ENCODE measurements at regions not wholly inside any gene's neighbourhood (a gene's known extent, or its start where the extent isn't known, plus 50 kb on each side); places are given as distances from the start of the nearest gene placed in this dataset.

DNA sequence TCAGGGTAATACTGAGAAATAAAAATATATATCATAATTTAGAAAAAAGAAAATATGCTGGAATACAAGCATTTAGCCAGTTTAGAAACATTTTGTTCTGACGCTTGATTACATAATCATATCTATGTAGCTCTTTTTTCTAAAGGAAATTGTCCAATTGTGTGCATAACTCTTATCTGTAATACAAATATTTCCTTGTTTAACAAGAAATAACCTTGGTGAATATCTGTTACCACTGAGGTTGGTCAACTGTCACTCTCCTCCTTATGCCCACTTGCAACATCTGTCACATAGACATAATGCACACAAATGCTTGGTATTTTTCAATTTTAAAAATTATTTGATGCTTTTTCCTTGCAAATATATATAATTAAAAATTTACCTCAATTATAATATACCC lies 609.7 kb downstream of the TLL1 start:
- intact Hi-C loops (cut with micrococcal nuclease), result no loop called here
- H3K4me1 Mint-ChIP-seq (ENCODE audit: low read depth), result no peaks in the 10 kb centered on the region

DNA sequence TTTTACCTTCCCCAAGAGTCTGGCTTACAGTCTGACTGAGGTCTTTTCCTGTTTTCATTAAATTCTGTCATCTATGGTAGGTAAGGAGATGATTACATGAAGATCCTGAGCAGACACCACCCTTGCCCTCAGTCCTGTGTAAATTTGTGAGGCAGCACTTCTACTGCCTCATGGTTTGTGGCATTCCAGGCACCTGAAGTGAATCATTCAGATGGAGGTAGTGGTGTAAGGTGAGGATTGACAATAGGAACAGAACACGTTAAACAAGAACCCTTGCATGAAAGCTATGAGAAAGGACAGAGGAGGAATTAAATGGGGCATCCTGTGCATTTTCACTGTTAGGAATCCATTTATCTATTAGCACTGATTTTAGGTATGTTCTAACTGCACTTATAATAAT lies 618.6 kb downstream of the TLL1 start:
- no peak overlapping the region for H3K27ac Mint-ChIP-seq
- intact Hi-C loops (cut with micrococcal nuclease), result no loop called here
- no peaks in the 10 kb centered on the region for H3K36me3 Mint-ChIP-seq (ENCODE audit: low read depth)
- peaks cover 3% of the 10 kb centered on the region for H3K9me3 Mint-ChIP-seq
- no peaks in the 10 kb centered on the region for H3K27me3 Mint-ChIP-seq (ENCODE audit: insufficient read depth)
- no peaks in the 10 kb centered on the region for H3K4me1 Mint-ChIP-seq (ENCODE audit: low read depth)
- DNase-seq (ENCODE audit: low spot score), result no peak
- H3K4me3 Mint-ChIP-seq, result no peak overlapping the region

More for the DNA sequence above, 609.7 kb downstream of the TLL1 start:
- no peak overlapping the region for H3K4me3 Mint-ChIP-seq
- no peaks in the 10 kb centered on the region for H3K27me3 Mint-ChIP-seq (ENCODE audit: insufficient read depth)
- no peak overlapping the region for H3K27ac Mint-ChIP-seq
- no peaks in the 10 kb centered on the region for H3K36me3 Mint-ChIP-seq (ENCODE audit: low read depth)
- no peak for DNase-seq (ENCODE audit: low spot score)
- H3K9me3 Mint-ChIP-seq, result no peaks in the 10 kb centered on the region

DNA sequence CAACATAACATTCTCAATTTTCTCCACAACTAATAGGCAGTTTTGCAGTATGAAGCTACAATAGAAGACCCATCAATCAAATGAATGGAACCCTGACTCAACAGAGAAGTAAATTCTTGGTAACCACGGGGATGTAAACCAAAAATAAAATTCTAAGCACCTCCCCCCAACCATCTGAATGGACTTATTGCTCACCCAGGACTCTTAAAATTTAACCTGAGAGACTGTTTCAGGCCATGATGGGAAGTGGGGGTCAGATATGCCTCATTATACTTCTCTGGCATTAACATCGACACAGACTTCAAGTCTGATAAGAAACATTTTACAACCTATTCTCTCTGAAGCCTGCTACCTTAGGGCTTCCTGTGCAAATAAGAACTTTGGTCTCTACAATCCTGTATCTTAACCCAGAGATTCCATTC lies 620.9 kb downstream of the TLL1 start:
- Mint-ChIP-seq H3K4me3 (no peak overlapping the region), H3K36me3 (ENCODE audit: low read depth) (no peaks in the 10 kb centered on the region), H3K27ac (no peak overlapping the region), H3K27me3 (ENCODE audit: insufficient read depth) (no peaks in the 10 kb centered on the region), H3K9me3 (peaks cover 3% of the 10 kb centered on the region), H3K4me1 (ENCODE audit: low read depth) (no peaks in the 10 kb centered on the region)
- intact Hi-C loops (cut with micrococcal nuclease), result no loop called here
- no peak for DNase-seq (ENCODE audit: low spot score)

DNA sequence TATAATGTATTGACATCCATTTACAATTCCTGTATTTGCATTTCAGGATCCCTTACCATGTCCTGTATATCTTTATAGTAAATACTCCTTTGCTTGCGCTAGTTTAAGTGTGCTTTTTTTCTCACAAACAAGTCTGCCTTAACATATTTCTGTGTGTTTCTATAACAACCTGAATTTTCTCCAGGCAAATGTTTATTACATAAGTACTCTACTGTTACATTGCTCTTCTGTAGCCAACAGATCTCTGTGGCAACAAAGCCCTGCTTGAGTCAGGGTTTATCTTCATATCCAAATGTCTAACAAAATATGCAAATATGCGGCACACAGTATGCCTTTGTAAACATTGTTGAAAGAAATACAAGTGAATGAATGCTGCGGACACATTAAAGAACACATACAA lies 625.5 kb downstream of the TLL1 start:
- no peak overlapping the region for H3K27ac Mint-ChIP-seq
- no peaks in the 10 kb centered on the region for H3K4me1 Mint-ChIP-seq (ENCODE audit: low read depth)
- intact Hi-C loops (cut with micrococcal nuclease), result no loop called here
- H3K27me3 Mint-ChIP-seq (ENCODE audit: insufficient read depth), result no peaks in the 10 kb centered on the region
- DNase-seq (ENCODE audit: low spot score), result no peak
- no peaks in the 10 kb centered on the region for H3K36me3 Mint-ChIP-seq (ENCODE audit: low read depth)
- H3K4me3 Mint-ChIP-seq, result no peak overlapping the region
- H3K9me3 Mint-ChIP-seq, result no peaks in the 10 kb centered on the region

DNA sequence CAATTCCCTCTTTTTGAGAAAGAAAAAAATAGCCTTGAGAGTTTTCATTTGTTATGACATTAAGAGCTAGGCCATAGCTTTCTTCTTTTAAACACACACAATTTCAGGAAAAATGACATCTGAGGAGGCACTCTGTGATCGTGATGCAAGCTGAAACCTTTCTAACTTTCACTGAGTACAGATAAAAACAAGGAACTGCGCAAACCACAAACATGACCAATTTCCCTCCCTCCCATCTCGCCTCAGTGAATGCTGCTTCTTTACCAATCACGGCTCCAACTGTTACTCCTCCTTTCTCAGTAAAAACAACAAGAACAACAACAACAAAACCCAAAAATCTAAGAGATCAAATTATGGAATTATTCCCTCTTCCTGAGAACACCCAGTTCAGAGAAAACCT lies 626.8 kb downstream of the TLL1 start:
- DNase-seq (ENCODE audit: low spot score), result no peak
- intact Hi-C loops (cut with micrococcal nuclease), result no loop called here
- Mint-ChIP-seq H3K4me3 (no peak overlapping the region), H3K4me1 (ENCODE audit: low read depth) (no peaks in the 10 kb centered on the region), H3K9me3 (no peaks in the 10 kb centered on the region), H3K27me3 (ENCODE audit: insufficient read depth) (no peaks in the 10 kb centered on the region), H3K27ac (no peak overlapping the region), H3K36me3 (ENCODE audit: low read depth) (no peaks in the 10 kb centered on the region)

DNA sequence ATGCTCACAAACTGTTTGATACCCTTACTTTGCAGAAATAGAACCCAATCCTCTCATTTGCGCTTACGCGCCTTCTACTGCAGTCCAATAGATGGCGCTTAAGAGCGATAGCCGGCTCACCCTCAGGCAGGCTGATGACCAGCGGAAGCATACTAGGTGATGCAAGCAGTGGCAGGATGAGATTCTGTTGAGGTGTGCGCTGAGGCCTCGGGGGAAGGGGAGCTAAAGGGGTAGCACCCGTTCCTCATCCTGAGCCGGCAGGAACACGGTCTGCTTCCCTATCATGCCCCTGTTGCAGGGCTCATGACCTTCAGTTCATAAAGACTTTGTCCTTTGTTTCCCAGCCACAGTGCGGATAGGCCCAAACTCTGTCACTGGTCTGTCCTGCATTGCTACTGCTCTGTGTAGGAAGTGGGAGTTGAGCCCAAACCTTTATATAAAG lies 628.9 kb downstream of the TLL1 start:
- no peak for DNase-seq (ENCODE audit: low spot score)
- H3K4me3 Mint-ChIP-seq, result no peak overlapping the region
- H3K4me1 Mint-ChIP-seq (ENCODE audit: low read depth), result no peaks in the 10 kb centered on the region
- H3K36me3 Mint-ChIP-seq (ENCODE audit: low read depth), result no peaks in the 10 kb centered on the region
- intact Hi-C loops (cut with micrococcal nuclease), result no loop called here
- no peaks in the 10 kb centered on the region for H3K9me3 Mint-ChIP-seq
- no peaks in the 10 kb centered on the region for H3K27me3 Mint-ChIP-seq (ENCODE audit: insufficient read depth)
- H3K27ac Mint-ChIP-seq, result no peak overlapping the region

DNA sequence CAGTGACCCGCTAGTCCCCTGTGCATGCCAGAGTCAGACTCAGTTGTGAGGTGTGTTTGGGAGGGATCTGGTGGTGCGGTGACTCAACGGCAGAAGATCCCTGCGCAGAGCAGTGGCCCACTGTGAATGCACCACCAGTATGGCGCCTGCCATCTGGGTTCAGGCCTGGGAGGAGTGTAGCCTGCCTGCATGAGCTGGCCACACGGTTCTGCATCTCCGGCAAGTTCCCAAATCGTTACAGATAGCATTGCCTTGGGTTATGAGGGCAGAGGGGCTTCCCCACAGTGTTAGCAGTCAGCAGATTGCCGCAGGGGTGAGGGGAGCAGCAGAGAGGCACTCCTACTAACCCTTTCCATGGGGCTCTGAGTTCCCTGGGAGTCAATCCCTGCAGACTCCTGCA lies 629.6 kb downstream of the TLL1 start:
- no peak overlapping the region for H3K4me3 Mint-ChIP-seq
- no peak overlapping the region for H3K27ac Mint-ChIP-seq
- no peak for DNase-seq (ENCODE audit: low spot score)
- no peaks in the 10 kb centered on the region for H3K36me3 Mint-ChIP-seq (ENCODE audit: low read depth)
- H3K4me1 Mint-ChIP-seq (ENCODE audit: low read depth), result no peaks in the 10 kb centered on the region
- no peaks in the 10 kb centered on the region for H3K27me3 Mint-ChIP-seq (ENCODE audit: insufficient read depth)
- intact Hi-C loops (cut with micrococcal nuclease), result no loop called here
- H3K9me3 Mint-ChIP-seq, result no peaks in the 10 kb centered on the region

DNA sequence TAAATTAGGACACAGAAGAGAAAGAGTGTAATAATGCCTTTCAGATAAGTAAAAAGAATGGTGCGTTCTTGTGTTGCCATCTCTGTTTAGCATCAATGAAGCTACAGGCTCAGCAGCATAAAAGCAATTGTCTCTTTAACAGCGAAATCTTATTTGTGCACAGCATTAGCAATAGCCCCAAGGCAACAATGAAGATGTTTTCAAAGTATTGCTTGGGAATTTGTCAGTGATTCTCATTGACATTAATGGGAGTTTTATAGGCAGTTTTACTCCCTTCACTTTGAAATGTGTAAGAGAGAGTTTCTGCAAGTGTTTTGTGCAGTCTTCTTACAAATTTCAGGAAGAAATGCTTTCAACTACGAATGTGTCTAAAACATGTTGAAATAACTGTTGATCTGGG lies 633.0 kb downstream of the TLL1 start:
- no peaks in the 10 kb centered on the region for H3K4me1 Mint-ChIP-seq (ENCODE audit: low read depth)
- no peak for DNase-seq (ENCODE audit: low spot score)
- no peak overlapping the region for H3K27ac Mint-ChIP-seq
- no peaks in the 10 kb centered on the region for H3K27me3 Mint-ChIP-seq (ENCODE audit: insufficient read depth)
- no peaks in the 10 kb centered on the region for H3K9me3 Mint-ChIP-seq
- intact Hi-C loops (cut with micrococcal nuclease), result no loop called here
- H3K36me3 Mint-ChIP-seq (ENCODE audit: low read depth), result no peaks in the 10 kb centered on the region
- H3K4me3 Mint-ChIP-seq, result no peak overlapping the region

DNA sequence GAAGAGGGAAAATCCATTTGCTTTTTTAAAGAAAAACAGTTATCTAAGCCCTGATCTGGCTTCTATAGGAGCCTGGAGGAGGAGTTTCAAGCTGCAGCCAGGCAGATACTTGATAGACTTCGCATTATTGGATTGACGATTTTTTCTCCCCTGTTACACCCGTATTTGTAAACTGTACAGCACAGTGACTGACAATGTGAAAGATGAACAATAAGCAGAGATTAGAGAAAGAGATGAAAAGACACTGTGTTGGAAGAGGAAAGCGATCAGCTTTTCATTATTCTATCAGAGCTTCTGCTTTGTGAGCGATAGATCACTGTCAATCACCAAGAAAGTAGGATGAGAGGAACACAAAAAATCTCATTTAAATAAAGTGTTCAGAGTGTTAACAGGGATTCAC lies 639.2 kb downstream of the TLL1 start:
- no peaks in the 10 kb centered on the region for H3K27me3 Mint-ChIP-seq (ENCODE audit: insufficient read depth)
- no peak overlapping the region for H3K4me3 Mint-ChIP-seq
- no peak for DNase-seq (ENCODE audit: low spot score)
- no peak overlapping the region for H3K27ac Mint-ChIP-seq
- H3K4me1 Mint-ChIP-seq (ENCODE audit: low read depth), result no peaks in the 10 kb centered on the region
- H3K36me3 Mint-ChIP-seq (ENCODE audit: low read depth), result no peaks in the 10 kb centered on the region
- intact Hi-C loops (cut with micrococcal nuclease), result no loop called here
- H3K9me3 Mint-ChIP-seq, result peaks cover 3% of the 10 kb centered on the region

DNA sequence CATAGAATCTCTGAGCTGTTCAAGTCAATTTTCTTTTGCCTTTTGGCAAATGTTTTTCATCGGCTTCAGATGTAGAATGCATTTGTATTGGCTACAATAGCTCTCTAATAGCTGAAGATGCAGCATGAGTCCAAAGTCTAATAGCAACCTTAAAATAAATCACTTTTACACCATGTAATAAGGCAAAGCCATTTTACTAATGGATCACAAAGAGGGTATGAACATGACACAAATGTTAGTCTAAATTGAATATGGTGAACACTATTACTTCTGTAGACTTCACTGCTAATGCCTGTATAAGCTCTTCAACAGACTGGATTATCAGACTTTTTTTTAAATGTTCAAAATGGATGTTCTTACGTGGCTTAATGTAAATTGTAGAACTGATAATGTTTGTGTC lies 645.3 kb downstream of the TLL1 start:
- H3K27ac Mint-ChIP-seq, result no peak overlapping the region
- intact Hi-C loops (cut with micrococcal nuclease), result no loop called here
- no peaks in the 10 kb centered on the region for H3K36me3 Mint-ChIP-seq (ENCODE audit: low read depth)

DNA sequence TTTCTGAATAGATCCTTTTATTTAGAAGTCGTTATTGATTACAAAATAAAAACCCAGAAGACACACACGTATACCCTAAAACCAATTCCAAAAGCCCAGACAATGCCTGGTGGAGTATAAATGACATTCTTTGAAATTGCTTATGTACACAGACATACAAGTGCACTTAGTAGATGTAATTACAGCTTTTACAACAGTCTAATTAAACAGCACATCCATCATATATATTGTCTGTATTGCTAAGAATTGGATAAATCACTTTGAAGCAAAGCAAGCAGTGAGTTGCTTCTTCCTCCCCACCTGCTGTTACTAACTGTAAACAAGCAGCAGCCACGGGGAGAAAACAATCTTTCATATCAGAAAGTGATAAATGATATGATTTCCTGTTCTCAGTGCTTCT lies 645.7 kb downstream of the TLL1 start:
- intact Hi-C loops (cut with micrococcal nuclease), result no loop called here
- no peak overlapping the region for H3K4me3 Mint-ChIP-seq
- no peaks in the 10 kb centered on the region for H3K4me1 Mint-ChIP-seq (ENCODE audit: low read depth)
- H3K36me3 Mint-ChIP-seq (ENCODE audit: low read depth), result no peaks in the 10 kb centered on the region
- no peak overlapping the region for H3K27ac Mint-ChIP-seq
- H3K27me3 Mint-ChIP-seq (ENCODE audit: insufficient read depth), result no peaks in the 10 kb centered on the region
- DNase-seq (ENCODE audit: low spot score), result no peak
- peaks cover 12% of the 10 kb centered on the region for H3K9me3 Mint-ChIP-seq

More for the DNA sequence above, 645.3 kb downstream of the TLL1 start:
- Mint-ChIP-seq H3K4me1 (ENCODE audit: low read depth) (no peaks in the 10 kb centered on the region), H3K4me3 (no peak overlapping the region), H3K9me3 (peaks cover 12% of the 10 kb centered on the region), H3K27me3 (ENCODE audit: insufficient read depth) (no peaks in the 10 kb centered on the region)
- no peak for DNase-seq (ENCODE audit: low spot score)

DNA sequence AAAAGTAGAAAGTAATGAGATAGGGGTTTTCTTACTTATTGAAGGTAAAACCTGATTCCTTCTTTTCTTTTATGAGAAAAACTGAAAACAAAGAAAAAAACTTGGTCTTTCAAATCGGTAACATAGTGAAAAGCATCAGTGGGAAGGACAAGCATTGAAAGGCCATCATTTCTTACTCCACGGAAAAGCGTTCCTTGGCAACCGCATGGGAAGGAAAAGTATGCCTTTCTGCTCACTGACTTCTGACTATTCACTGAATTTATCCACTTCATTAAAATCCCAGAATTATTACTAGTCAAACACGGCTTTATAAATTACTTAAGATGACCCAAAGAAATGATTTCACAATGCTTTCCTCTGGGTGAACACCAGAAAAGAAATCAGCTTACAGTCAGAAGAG lies 646.7 kb downstream of the TLL1 start:
- H3K9me3 Mint-ChIP-seq, result peaks cover 12% of the 10 kb centered on the region
- no peaks in the 10 kb centered on the region for H3K4me1 Mint-ChIP-seq (ENCODE audit: low read depth)
- intact Hi-C loops (cut with micrococcal nuclease), result no loop called here

DNA sequence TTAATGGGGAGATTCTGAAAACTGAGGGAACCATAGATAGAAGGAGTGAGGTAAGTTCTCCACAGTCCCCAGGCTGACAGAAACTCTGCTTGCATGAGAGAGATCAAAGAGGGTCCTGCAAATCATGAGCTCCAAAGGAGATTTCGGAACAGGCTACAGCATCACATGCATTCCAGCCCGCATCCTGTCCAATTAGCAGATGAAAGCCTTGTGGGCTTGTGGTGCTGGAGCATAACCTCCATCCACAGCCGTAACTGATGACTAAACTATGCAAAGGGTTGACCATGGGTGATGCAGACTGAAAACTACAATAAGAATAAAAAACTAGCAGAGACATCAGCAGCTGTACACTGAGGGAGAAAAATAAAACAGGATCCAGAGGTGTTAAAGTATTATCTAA lies 654.5 kb downstream of the TLL1 start:
- Mint-ChIP-seq H3K27me3 (ENCODE audit: insufficient read depth) (no peaks in the 10 kb centered on the region), H3K4me1 (ENCODE audit: low read depth) (no peaks in the 10 kb centered on the region), H3K9me3 (peaks cover under 1% of the 10 kb centered on the region), H3K4me3 (no peak overlapping the region), H3K36me3 (ENCODE audit: low read depth) (no peaks in the 10 kb centered on the region), H3K27ac (no peak overlapping the region)
- intact Hi-C loops (cut with micrococcal nuclease), result no loop called here
- DNase-seq (ENCODE audit: low spot score), result no peak

More for the DNA sequence above, 646.7 kb downstream of the TLL1 start:
- H3K36me3 Mint-ChIP-seq (ENCODE audit: low read depth), result no peaks in the 10 kb centered on the region
- no peak overlapping the region for H3K27ac Mint-ChIP-seq
- DNase-seq (ENCODE audit: low spot score), result no peak
- H3K27me3 Mint-ChIP-seq (ENCODE audit: insufficient read depth), result no peaks in the 10 kb centered on the region
- H3K4me3 Mint-ChIP-seq, result no peak overlapping the region

DNA sequence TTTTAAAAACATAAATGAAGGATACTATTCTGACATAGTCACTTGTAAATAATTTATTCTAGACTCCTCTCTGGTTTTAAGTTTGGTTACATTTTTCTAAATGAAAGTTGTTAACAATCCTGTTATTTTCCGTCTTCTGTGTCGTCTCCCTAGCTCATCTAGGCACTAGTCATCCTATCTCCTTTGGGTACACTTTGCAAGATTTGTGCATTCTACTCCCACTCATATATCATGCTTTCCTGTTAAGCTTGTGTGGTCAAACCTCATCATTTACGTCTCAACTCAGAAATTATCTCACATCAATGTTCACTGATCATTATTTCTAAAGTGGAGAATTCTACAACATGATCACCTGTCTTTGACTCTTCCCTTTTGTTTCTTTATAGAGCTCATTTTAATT lies 658.7 kb downstream of the TLL1 start:
- intact Hi-C loops (cut with micrococcal nuclease), result no loop called here
- Mint-ChIP-seq H3K27ac (no peak overlapping the region), H3K27me3 (ENCODE audit: insufficient read depth) (no peaks in the 10 kb centered on the region), H3K9me3 (no peaks in the 10 kb centered on the region), H3K4me1 (ENCODE audit: low read depth) (no peaks in the 10 kb centered on the region), H3K36me3 (ENCODE audit: low read depth) (no peaks in the 10 kb centered on the region), H3K4me3 (no peak overlapping the region)
- no peak for DNase-seq (ENCODE audit: low spot score)
